ENCODE measurements at regions not wholly inside any gene's neighbourhood (a gene's known extent, or its start where the extent isn't known, plus 50 kb on each side); places are given as distances from the start of the nearest gene placed in this dataset.

- DNase-seq = no peak
Measured at GRCh38 chr15:85943151-85943550, 136.5 kb upstream of the AGBL1 start.

- DNase-seq = no peak
Measured at GRCh38 chr15:85943791-85944190, 135.9 kb upstream of the AGBL1 start.

- no peak for DNase-seq
Measured at GRCh38 chr15:85947021-85947420, 132.7 kb upstream of the AGBL1 start.

GRCh38 chr15:85947936-85948335 is 131.7 kb upstream of the AGBL1 start:
- DNase-seq = no peak

GRCh38 chr15:85950101-85950500 is 129.6 kb upstream of the AGBL1 start:
- DNase-seq = no peak

- DNase-seq = no peak
Measured at GRCh38 chr15:85954586-85954985, 125.1 kb upstream of the AGBL1 start.

GRCh38 chr15:85955501-85956391 is 123.9 kb upstream of the AGBL1 start:
- no peak for DNase-seq

- no peak for DNase-seq
Measured at GRCh38 chr15:85956532-85957275, 123.0 kb upstream of the AGBL1 start.

GRCh38 chr15:85959611-85960010 is 120.1 kb upstream of the AGBL1 start:
- DNase-seq = no peak

- DNase-seq = no peak
Measured at GRCh38 chr15:85960381-85960780, 119.3 kb upstream of the AGBL1 start.

- DNase-seq = no peak
Measured at GRCh38 chr15:85961821-85962220, 117.8 kb upstream of the AGBL1 start.

- DNase-seq = no peak
Measured at GRCh38 chr15:85963262-85963760, 116.4 kb upstream of the AGBL1 start.

GRCh38 chr15:85964471-85964870 is 115.2 kb upstream of the AGBL1 start:
- DNase-seq = no peak

GRCh38 chr15:85967553-85967952 is 112.1 kb upstream of the AGBL1 start:
- DNase-seq = no peak

- no peak for DNase-seq
Measured at GRCh38 chr15:85972805-85973540, 106.7 kb upstream of the AGBL1 start.

GRCh38 chr15:85973584-85974347 is 105.9 kb upstream of the AGBL1 start:
- no peak for DNase-seq

- no peak for DNase-seq
Measured at GRCh38 chr15:85974348-85974705, 105.3 kb upstream of the AGBL1 start.

GRCh38 chr15:85974742-85975141 is 104.9 kb upstream of the AGBL1 start:
- DNase-seq = no peak

- no peak for DNase-seq
Measured at GRCh38 chr15:85976102-85976501, 103.6 kb upstream of the AGBL1 start.

GRCh38 chr15:85976986-85977385 is 102.7 kb upstream of the AGBL1 start:
- DNase-seq = no peak

- no peak for DNase-seq
Measured at GRCh38 chr15:85977586-85977985, 102.1 kb upstream of the AGBL1 start.

GRCh38 chr15:85979929-85980328 is 99.7 kb upstream of the AGBL1 start:
- DNase-seq = no peak

Measured in central memory CD4-positive, alpha-beta T cell (primary cell).